ENCODE measurements at regions not wholly inside any gene's neighbourhood (a gene's known extent, or its start where the extent isn't known, plus 50 kb on each side); places are given as distances from the start of the nearest gene placed in this dataset.

DNA sequence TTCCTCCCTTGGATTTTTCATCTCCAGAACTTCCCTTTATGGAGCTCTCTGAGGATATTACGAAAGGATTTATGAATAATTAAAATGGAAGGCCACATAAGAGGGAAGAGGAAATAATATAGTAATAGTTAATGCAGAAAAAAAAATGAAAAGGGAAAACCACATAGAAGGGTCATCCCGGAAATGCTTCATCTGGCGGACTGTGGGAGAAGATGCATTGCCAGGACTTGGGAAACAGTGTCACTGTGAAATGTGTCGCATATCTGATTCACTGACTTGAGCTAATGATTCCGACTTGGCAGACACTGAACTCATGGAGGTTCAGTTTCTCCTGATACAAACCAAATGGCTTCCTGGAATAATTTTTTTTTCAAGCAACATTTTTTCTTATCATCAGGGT is 129.9 kb upstream of the RMP24 start:
- TF ChIP-seq EZH2 (IDR thresholded peaks at IDR 0.05), result no peak
- TF ChIP-seq, protein P1, sequence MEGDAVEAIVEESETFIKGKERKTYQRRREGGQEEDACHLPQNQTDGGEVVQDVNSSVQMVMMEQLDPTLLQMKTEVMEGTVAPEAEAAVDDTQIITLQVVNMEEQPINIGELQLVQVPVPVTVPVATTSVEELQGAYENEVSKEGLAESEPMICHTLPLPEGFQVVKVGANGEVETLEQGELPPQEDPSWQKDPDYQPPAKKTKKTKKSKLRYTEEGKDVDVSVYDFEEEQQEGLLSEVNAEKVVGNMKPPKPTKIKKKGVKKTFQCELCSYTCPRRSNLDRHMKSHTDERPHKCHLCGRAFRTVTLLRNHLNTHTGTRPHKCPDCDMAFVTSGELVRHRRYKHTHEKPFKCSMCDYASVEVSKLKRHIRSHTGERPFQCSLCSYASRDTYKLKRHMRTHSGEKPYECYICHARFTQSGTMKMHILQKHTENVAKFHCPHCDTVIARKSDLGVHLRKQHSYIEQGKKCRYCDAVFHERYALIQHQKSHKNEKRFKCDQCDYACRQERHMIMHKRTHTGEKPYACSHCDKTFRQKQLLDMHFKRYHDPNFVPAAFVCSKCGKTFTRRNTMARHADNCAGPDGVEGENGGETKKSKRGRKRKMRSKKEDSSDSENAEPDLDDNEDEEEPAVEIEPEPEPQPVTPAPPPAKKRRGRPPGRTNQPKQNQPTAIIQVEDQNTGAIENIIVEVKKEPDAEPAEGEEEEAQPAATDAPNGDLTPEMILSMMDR (IDR thresholded peaks at IDR 0.05), result no peak

All from neural progenitor cell (in vitro differentiated cells).